WTC11 (cell line): ENCODE measurements at regions not wholly inside any gene's neighbourhood (a gene's known extent, or its start where the extent isn't known, plus 50 kb on each side); places are given as distances from the start of the nearest gene placed in this dataset.

Experiments
- ATF1 ChIP-seq: sonication (generic); formaldehyde crosslinking; IDR thresholded peaks from 2 replicates; pipeline ENCODE4 v1.8.1; 2023; ENCODE audit warnings: mild to moderate bottlenecking, moderate library complexity, missing genetic modification reagents
- ATF2 ChIP-seq: sonication (generic); formaldehyde crosslinking; IDR thresholded peaks from 2 replicates; pipeline ENCODE4 v1.8.1; 2022; ENCODE audit warnings: low read depth, missing genetic modification reagents, borderline replicate concordance
- CTCF ChIP-seq: fragments of 200-600 bp; IDR thresholded peaks from 2 replicates; pipeline ENCODE4 v1.8.0; 2022; ENCODE audit warnings: antibody characterized with exemption
- E2F1 ChIP-seq: sonication (generic); formaldehyde crosslinking; IDR thresholded peaks from 2 replicates; pipeline ENCODE4 v1.8.0; 2022; ENCODE audit warnings: mild to moderate bottlenecking, missing genetic modification reagents
- JUN ChIP-seq: sonication (generic); formaldehyde crosslinking; IDR thresholded peaks from 2 replicates; pipeline ENCODE4 v1.8.0; 2023; ENCODE audit warnings: mild to moderate bottlenecking, missing genetic modification reagents
- MYBL2 ChIP-seq: sonication (generic); formaldehyde crosslinking; IDR thresholded peaks from 2 replicates; pipeline ENCODE4 v1.8.1; 2023; ENCODE audit warnings: mild to moderate bottlenecking, moderate library complexity, missing genetic modification reagents
- NFE2L1 ChIP-seq: sonication (generic); formaldehyde crosslinking; IDR thresholded peaks from 2 replicates; pipeline ENCODE4 v1.8.1; 2023; ENCODE audit warnings: missing genetic modification reagents
- NR2C2 ChIP-seq: sonication (generic); formaldehyde crosslinking; IDR thresholded peaks from 2 replicates; pipeline ENCODE4 v1.8.0; 2022; ENCODE audit warnings: mild to moderate bottlenecking, missing genetic modification reagents
- RELA ChIP-seq: sonication (generic); formaldehyde crosslinking; IDR thresholded peaks from 2 replicates; pipeline ENCODE4 v1.8.1; 2022; ENCODE audit warnings: missing genetic modification reagents, mild to moderate bottlenecking, borderline replicate concordance
- SP1 ChIP-seq: sonication (generic); formaldehyde crosslinking; conservative IDR thresholded peaks from 2 replicates; pipeline ENCODE4 v1.8.1; 2022; ENCODE audit warnings: missing genetic modification reagents
- USF2 ChIP-seq: sonication (generic); formaldehyde crosslinking; IDR thresholded peaks from 2 replicates; pipeline ENCODE4 v1.8.1; 2023; ENCODE audit warnings: mild to moderate bottlenecking, missing genetic modification reagents, moderate library complexity
- ZNF512 ChIP-seq: sonication (generic); formaldehyde crosslinking; IDR thresholded peaks from 2 replicates; pipeline ENCODE4 v1.8.1; 2022; ENCODE audit warnings: missing genetic modification reagents, borderline replicate concordance

- TF ChIP-seq CTCF (no peak), JUN (CRISPR knock-in tag) (no peak), E2F1 (no peak), NR2C2 (CRISPR knock-in tag) (no peak), USF2 (CRISPR knock-in tag) (no peak), ATF1 (CRISPR knock-in tag) (no peak), RELA (CRISPR knock-in tag) (no peak), ATF2 (CRISPR knock-in tag) (no peak), NFE2L1 (CRISPR knock-in tag) (no peak), ZNF512 (no peak), SP1 (CRISPR knock-in tag) (no peak), MYBL2 (CRISPR knock-in tag) (no peak)
Observed at GRCh38 chr13:53562419-53562818, 533.8 kb downstream of the OLFM4 start.
